MM.1S (cell line): ENCODE measurements at regions not wholly inside any gene's neighbourhood (a gene's known extent, or its start where the extent isn't known, plus 50 kb on each side); places are given as distances from the start of the nearest gene placed in this dataset.

Experiments used
- EZH2 ChIP-seq: fragments of 300-600 bp; sonication (generic); optimal IDR thresholded peaks from 2 replicates; pipeline ENCODE3; 2017; ENCODE audit warnings: low read depth, mild to moderate bottlenecking, antibody characterized with exemption, low read length, mixed read lengths
- TF ChIP-seq, protein P1 (sequence below): fragments of 300-600 bp; sonication (generic); IDR thresholded peaks from 2 replicates; pipeline ENCODE4 v1.5.1; 2016; ENCODE audit warnings: antibody characterized with exemption, low read length, mixed read lengths

DNA sequence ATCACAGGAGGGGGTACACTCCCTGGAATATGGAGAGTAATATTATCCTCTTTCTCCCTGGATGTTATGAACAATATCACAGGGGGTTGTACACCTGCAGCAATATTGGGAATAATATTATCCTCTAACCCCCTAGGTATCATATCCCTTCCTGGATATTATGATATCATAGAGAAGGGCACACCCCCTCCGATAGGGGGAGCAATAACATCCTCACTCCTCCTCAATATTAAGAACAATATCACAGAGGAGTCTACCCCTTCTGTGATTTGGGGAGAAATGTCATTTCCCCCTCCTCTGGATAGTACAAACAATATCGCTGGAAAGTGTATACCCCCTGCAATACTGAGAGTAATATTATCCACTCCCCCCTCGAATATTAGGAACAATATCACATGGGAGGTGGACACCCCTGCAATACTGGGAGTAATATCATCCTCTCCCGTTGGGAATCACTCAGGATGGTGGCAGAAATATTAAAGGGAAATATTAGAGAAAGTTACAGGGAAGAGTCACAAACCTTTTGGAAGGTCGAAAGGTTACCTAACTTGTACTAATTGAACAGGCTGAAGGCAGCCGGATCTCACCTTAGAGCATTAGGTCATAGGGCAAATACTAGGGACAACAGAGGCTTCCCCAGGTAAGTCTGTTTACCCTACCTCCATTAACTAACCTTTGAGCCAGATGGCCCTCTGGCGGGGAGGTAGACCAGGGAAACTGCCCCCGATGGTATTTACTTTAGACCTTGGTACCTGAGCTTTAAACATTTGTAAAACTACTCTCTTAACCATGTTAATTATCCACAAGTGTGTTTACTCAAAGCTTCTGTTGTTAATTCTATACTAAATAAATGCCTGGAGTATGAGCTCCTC, 57.5 kb upstream of the FREM1 start:
- TF ChIP-seq EZH2, result no peak
- TF ChIP-seq, protein P1, sequence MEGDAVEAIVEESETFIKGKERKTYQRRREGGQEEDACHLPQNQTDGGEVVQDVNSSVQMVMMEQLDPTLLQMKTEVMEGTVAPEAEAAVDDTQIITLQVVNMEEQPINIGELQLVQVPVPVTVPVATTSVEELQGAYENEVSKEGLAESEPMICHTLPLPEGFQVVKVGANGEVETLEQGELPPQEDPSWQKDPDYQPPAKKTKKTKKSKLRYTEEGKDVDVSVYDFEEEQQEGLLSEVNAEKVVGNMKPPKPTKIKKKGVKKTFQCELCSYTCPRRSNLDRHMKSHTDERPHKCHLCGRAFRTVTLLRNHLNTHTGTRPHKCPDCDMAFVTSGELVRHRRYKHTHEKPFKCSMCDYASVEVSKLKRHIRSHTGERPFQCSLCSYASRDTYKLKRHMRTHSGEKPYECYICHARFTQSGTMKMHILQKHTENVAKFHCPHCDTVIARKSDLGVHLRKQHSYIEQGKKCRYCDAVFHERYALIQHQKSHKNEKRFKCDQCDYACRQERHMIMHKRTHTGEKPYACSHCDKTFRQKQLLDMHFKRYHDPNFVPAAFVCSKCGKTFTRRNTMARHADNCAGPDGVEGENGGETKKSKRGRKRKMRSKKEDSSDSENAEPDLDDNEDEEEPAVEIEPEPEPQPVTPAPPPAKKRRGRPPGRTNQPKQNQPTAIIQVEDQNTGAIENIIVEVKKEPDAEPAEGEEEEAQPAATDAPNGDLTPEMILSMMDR, result no peak
